ENCODE measurements at regions not wholly inside any gene's neighbourhood (a gene's known extent, or its start where the extent isn't known, plus 50 kb on each side); places are given as distances from the start of the nearest gene placed in this dataset.

DNA sequence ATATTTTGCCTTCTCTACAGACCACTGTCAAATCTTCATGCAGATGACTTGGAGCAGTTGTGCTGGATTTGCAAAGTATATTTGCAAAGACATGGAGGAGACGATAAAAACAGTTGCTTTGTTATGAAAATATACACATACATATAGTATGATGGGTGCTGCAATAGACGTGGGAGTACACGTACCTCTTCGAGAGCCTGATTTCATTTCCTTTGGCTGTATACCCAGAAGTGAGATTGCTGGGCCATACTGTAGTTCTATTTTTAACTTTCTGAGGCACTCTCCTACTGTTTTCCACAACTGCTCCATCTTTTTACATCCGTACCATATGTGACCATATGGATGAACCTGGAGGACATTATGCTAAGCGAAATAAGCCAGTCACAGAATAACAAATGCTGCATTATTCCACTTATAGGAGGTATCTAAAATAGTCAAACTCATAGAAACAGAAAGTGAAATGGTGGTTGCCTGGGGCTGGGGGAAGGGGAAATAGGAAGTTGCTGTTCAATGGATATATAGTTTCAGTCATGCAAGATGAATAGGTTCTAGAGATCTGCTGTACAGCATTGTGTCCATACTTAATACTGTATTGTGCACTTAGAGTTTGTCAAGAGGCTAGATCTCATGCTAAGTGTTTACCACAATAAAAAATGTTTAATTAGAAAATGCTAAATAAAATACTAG lies 223.8 kb downstream of the HAO1 start:
- ChIA-PET POLR2A (no interaction called here), CTCF (no interaction called here)
- no peak for ATAC-seq
- no peaks in the 10 kb centered on the region for H3K36me3 ChIP-seq (ENCODE audit: control insufficient read depth, insufficient read depth, low read length)
- intact Hi-C loops (cut with micrococcal nuclease; ENCODE audit: unreplicated experiment) = no loop called here
- in situ Hi-C loops (cut with HindIII; ENCODE audit: low pct_unique_long_range_greater_than_20kb, low sequenced_read_pairs) = no loop called here
- no peak for DNase-seq (ENCODE audit: low read depth, low spot score)
- no peaks in the 10 kb centered on the region for H3K9me3 ChIP-seq (ENCODE audit: control insufficient read depth, insufficient read depth, low read depth, low read length)
- H3K27ac ChIP-seq (ENCODE audit: low read length) = no peak overlapping the region
- no peaks in the 10 kb centered on the region for H3K4me1 ChIP-seq (ENCODE audit: control insufficient read depth, insufficient read depth, low read length)
- BruUV-seq (replicated peaks) = no TSS peak
- no peaks in the 10 kb centered on the region for H3K27me3 ChIP-seq (ENCODE audit: control insufficient read depth, insufficient read depth, low read length)
- H3K4me3 ChIP-seq (ENCODE audit: low read depth in 2 of 2, low read length in 2 of 2) = no peak overlapping the region
- no peak for TF ChIP-seq POLR2AphosphoS5 (IDR thresholded peaks at IDR 0.05; ENCODE audit: low read depth, low read length)
- TF ChIP-seq SIN3A (IDR thresholded peaks at IDR 0.05; ENCODE audit: borderline replicate concordance, insufficient read depth, low read depth, low read length) = no peak
- TF ChIP-seq, protein P1, sequence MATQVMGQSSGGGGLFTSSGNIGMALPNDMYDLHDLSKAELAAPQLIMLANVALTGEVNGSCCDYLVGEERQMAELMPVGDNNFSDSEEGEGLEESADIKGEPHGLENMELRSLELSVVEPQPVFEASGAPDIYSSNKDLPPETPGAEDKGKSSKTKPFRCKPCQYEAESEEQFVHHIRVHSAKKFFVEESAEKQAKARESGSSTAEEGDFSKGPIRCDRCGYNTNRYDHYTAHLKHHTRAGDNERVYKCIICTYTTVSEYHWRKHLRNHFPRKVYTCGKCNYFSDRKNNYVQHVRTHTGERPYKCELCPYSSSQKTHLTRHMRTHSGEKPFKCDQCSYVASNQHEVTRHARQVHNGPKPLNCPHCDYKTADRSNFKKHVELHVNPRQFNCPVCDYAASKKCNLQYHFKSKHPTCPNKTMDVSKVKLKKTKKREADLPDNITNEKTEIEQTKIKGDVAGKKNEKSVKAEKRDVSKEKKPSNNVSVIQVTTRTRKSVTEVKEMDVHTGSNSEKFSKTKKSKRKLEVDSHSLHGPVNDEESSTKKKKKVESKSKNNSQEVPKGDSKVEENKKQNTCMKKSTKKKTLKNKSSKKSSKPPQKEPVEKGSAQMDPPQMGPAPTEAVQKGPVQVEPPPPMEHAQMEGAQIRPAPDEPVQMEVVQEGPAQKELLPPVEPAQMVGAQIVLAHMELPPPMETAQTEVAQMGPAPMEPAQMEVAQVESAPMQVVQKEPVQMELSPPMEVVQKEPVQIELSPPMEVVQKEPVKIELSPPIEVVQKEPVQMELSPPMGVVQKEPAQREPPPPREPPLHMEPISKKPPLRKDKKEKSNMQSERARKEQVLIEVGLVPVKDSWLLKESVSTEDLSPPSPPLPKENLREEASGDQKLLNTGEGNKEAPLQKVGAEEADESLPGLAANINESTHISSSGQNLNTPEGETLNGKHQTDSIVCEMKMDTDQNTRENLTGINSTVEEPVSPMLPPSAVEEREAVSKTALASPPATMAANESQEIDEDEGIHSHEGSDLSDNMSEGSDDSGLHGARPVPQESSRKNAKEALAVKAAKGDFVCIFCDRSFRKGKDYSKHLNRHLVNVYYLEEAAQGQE (IDR thresholded peaks at IDR 0.05; ENCODE audit: insufficient read depth in 1 of 2, low read depth in 2 of 2, low read length in 1 of 2) = no peak
- TF ChIP-seq, protein P2, sequence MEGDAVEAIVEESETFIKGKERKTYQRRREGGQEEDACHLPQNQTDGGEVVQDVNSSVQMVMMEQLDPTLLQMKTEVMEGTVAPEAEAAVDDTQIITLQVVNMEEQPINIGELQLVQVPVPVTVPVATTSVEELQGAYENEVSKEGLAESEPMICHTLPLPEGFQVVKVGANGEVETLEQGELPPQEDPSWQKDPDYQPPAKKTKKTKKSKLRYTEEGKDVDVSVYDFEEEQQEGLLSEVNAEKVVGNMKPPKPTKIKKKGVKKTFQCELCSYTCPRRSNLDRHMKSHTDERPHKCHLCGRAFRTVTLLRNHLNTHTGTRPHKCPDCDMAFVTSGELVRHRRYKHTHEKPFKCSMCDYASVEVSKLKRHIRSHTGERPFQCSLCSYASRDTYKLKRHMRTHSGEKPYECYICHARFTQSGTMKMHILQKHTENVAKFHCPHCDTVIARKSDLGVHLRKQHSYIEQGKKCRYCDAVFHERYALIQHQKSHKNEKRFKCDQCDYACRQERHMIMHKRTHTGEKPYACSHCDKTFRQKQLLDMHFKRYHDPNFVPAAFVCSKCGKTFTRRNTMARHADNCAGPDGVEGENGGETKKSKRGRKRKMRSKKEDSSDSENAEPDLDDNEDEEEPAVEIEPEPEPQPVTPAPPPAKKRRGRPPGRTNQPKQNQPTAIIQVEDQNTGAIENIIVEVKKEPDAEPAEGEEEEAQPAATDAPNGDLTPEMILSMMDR (IDR thresholded peaks at IDR 0.05) = no peak
- TF ChIP-seq TCF7L2 (IDR thresholded peaks at IDR 0.05; ENCODE audit: low read depth, low read length) = no peak

DNA sequence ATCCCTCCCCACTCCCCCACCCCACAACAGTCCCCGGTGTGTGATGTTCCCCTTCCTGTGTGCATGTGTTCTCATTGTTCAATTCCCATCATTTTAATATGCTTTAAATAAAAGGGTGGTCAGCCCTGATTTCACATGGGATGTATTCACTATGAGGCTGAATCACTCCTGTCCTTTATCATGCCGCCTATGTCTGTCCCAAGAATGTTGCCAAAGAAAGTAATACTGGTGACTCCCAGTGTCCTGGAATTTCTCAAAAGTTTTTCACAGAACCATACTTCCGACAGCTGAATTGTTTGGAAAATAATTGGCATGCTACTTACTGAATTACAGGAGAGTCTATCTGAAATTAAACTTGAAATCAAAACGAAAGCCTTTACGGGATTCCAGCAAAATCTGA lies 217.7 kb downstream of the HAO1 start:
- ATAC-seq = no peak
- POLR2A ChIA-PET = no interaction called here
- intact Hi-C loops (cut with micrococcal nuclease; ENCODE audit: unreplicated experiment) = no loop called here
- Histone ChIP-seq H3K9me3 (ENCODE audit: control insufficient read depth, insufficient read depth, low read depth, low read length) (no peaks in the 10 kb centered on the region), H3K27ac (ENCODE audit: low read length) (no peak overlapping the region), H3K27me3 (ENCODE audit: control insufficient read depth, insufficient read depth, low read length) (no peaks in the 10 kb centered on the region), H3K4me3 (ENCODE audit: low read depth in 2 of 2, low read length in 2 of 2) (no peak overlapping the region), H3K4me1 (ENCODE audit: control insufficient read depth, insufficient read depth, low read length) (no peaks in the 10 kb centered on the region), H3K36me3 (ENCODE audit: control insufficient read depth, insufficient read depth, low read length) (no peaks in the 10 kb centered on the region)
- in situ Hi-C loops (cut with HindIII; ENCODE audit: low pct_unique_long_range_greater_than_20kb, low sequenced_read_pairs) = no loop called here
- no TSS peak for BruUV-seq (replicated peaks)
- CTCF ChIA-PET = no interaction called here
- DNase-seq (ENCODE audit: low read depth, low spot score) = no peak
- TF ChIP-seq, protein P1 (IDR thresholded peaks at IDR 0.05; ENCODE audit: insufficient read depth in 1 of 2, low read depth in 2 of 2, low read length in 1 of 2) = no peak
- TF ChIP-seq TCF7L2 (IDR thresholded peaks at IDR 0.05; ENCODE audit: low read depth, low read length) (no peak), POLR2AphosphoS5 (IDR thresholded peaks at IDR 0.05; ENCODE audit: low read depth, low read length) (no peak)
- TF ChIP-seq, protein P2 (IDR thresholded peaks at IDR 0.05) = no peak

All from Panc1 (cell line).